ENCODE measurements at regions not wholly inside any gene's neighbourhood (a gene's known extent, or its start where the extent isn't known, plus 50 kb on each side); places are given as distances from the start of the nearest gene placed in this dataset.

DNA sequence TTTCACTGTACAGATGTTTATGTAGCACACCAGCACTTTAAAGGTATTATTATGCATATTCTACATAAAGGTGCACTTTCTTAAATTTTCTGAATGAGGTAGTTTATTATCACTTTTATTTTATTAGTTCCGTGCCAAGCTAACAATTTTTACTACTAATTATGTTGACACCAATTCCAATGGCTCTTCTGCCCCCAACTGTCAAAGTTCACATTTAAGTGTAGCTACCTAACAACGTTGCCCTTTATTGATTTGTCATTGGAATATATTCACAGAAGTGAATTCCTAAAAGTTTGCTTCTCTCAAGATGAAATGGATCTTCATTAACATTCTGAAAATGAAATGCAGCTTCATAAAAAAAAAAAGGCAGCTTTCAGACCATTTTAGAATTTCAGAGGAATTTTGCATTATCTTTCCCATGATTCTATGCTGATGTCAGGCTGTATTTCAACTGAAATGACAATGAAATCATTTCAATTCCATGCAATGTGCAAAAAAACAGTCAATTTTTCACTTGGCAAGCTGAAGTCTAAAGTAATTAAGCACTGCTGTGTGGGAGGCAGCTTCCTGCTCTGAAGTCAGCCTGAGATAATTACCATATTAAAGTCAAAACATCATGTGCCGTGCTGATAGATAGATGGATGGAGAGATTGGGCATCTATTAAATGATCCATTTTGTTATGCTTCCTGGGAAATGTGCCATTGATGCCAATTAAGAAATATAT, 229.2 kb downstream of the TTLL7 start:
- DNase-seq: no peak

DNA sequence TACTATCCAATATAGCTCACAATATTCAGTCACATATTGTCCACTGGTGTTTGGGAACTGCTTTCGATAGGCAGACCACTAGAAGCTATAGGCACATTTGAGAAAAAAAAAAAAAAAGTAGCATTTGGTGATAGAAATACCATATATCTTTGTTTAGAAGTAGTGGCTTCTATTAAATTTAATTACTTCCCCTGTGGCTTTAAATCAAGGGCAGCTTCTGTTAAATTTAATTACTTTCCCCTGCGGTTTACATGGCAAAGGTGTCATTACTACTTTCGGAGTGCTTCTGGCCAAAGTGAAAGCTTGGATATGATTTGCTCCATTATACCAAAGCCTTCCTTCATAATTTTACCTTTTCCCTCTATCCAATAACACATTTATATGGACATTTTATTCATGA, 229.9 kb downstream of the TTLL7 start:
- no peak for DNase-seq

DNA sequence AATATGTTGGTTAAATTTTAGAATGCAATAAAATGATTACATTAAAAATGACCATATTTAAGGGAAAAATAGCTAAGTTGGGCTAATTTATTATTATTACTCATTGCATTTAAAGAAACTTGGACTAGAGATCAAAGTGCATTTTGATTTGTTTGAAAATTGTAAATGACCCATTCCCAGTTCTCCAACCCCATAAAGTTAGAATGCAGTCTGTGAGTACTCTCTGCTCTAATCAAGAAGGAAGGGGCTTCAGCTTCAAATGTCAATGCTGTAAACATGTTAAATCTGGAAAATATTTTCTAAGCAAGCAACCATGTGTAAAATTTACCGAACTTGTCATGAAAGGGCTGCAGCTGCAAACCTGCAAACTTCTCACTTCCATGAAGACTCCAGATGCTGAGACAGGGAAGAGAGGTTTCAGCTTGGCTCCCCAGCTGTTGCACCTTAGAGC, 232.7 kb downstream of the TTLL7 start:
- DNase-seq: no peak

DNA sequence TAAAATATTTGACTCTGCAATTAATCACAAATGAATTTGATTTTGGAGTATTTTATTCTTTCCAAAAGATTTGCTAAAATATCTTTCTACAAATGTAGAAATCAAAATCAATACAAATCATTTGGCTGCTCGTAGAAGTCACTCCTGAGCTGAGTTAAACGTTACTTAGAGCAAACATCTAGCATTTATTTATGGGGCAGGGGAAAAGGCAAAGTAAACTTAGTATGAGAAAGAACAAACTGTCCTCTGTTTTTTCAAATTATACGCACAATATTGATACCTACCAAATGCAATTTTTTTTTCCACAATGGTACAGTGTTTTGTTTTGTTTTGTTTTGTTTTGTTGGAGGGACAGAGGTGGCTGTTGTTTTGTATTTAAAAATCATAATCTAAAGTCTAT, 233.8 kb downstream of the TTLL7 start:
- DNase-seq: no peak

DNA sequence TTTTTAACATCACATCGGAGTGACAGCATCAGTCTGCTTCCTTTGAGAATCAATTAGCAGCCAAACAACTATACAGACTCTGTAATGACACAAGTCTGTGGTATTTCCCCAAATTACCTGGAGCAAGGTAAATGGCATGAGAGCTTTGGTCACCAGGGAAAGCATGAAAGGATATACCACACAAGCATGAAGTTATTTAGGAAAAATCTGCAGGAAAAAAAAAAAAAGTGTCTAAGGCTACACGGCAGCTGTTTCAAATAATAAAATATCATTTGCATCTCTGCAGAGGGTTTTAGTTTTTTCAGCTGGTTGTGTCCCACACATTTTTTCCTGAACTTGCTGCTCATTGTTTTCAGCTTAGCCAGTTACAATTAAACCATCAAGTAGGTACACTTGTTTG, 234.7 kb downstream of the TTLL7 start:
- DNase-seq: no peak

DNA sequence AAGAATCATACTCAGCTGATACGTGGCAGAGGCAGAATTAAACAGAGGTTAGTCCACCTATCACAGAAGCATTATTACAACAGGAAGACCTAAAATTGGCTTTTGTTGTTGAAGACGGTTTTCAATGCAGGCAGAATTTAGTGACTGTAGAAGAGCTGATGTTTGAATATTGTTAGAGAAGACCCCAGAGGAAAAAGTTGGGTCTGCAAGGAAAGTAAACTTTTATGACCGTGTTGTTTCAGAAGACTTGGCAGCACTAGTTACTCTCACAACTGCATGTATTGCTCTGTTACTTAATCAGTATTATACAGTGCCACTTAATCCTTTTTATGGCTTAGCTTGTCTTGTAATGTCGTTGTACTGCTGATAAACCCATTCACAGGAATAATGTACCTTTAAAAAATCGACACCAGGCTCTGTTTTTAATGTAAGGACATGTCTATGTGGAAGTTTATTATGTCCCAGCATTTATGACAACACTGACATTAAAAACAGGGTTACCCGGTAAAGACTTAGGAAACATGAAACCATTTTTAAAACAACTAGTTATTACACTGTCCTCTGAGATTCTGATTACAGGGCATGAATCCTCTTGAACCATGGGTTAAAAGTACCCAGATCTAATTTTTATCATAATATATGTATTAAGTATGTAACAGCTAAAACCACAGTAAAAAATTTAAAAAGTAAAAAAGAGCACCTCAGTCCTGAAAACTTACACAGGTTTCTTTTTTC, 235.4 kb downstream of the TTLL7 start:
- DNase-seq: no peak

DNA sequence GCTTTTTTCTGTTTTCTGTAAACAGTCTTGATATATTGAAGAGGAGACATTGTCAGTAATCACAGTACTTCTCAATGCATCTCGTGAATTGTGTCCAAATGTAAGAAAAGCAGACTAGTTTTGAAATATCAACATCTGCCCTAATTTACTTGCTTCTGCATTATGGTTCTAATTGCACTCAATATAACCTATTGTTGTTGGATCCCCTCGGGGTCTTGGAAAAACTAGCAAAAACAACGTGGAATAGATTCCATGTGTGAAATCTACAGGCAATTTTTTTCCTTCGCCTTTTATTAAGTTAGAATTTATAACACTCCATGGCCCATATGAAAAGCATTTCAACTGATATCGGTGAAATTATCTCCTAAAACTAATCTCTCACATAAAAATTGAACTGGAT, 236.5 kb downstream of the TTLL7 start:
- DNase-seq: no peak

DNA sequence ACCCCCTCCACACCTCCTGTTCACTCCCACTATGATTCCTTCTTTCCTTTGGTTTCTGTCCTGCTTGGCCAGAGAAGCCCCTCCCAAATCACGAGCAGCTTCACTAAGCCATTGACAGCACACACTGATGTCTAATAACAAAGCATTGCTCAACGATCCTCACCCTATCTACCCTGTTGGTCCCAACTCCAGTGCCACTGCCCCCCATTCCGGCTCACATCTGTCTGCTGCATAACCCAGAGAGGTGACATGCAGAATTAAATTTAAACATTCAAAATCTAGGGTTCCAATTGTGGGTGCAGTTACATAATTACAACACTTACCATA, 236.9 kb downstream of the TTLL7 start:
- DNase-seq: no peak

DNA sequence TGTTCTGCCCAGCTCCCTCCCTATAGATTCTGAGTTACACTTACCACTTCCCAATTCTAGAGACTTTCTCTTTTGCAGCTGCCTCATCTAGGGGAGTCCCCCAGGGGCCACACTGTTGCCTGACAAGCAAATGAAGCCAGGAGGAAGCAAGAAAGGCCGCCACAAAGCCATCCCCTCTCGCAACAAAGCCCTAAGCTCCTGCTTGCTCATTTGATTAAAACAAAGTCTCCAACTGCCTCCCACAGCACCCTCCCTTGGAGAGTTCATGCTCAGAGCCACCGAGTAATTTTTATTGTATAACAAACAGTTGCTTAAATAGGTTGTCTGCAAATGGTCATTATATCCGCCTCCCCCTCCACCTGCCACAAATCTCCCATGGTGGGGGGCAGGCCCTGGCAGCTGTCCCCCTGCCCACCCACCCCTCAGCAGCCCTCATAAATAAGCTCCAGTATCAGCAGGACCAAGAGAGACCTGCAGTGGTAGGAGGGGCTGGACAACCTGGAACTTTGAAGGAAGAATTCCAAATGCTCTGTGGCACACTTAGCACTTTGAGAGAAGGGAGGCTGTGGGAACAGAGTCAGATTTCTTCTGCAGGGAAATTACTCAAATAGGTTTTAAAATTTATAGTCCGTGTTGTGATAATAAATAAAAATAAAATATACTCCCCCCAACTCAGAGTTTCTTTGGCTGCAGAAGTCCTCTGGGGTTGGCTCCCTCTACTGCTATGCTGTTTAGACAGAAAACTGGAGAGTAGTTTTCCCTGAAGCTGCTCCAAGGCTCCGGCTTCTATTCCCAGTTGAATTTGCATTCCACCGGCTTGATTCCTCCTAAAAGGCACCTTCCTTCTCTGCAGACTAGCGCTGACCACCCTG, 237.5 kb downstream of the TTLL7 start:
- peak; percentile 56 for DNase-seq

DNA sequence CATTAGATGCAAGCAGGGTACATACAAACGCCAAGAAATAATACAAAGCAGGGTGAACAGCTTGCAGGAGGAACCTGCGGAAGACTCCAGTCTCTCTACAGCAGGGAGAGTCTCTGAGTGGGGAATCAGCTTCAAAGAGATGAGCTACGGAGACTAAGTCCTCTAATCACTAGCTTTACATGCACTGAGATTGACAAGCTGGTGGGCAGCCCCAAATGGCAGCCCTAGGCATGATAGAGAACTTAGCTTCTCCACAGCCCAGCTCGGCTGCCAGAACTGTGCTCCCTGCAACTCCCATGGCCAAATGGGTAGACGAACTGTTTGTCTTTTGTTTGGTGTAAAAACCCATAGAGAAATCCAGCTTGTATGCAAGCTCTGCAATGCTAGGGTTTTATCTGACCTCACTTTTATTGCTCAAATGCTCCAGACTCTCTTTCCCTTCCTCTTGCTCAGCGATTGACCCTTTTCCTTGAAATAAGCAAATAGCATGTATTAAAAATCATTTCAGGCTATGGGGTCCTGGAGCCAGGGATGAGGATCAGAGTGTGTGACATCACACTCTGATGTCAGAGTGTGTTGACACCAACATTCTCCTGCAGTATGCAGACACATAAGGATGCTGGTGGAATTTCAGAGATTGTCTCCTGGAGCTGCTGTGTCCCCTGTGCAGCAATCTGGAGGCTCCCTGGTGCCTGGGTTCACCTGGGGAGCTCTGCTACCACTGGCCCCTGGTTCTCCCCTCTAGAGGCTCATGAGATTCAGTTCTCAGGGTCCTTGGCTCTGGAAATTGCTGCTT, 238.5 kb downstream of the TTLL7 start:
- no peak for DNase-seq

DNA sequence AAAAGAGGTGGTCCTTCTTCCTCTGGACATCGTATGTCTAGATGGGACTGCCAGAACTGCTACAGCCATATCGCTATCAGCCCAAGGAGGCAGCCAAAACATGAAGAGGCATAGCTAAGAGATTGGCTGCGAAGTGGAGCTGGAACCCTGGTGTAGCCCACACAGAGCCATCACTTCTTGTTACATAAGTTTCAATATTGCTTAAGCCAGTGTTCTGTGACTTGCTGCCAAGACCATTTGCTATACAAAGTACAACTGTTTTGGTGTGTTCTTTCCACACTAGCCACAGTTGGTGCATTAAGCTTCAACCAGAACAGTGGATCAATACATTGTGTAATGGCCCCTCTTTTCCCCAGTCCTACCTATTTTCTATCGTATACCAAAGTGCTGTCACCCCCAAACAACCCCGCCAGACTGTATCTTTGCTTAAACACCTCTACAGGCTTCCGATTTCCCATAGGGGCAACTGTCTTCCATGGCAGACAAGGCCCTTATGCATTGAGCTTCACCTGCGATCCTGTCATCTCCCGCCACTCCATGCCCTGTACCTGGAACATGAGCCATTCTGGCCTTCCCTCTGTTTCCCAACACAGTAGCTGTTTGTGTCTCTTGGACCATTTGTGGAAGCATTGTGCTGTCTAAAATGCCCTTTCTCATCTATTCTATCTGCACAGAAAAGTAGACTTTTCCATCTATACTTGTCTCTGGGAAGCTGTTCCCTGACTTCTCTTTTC, 241.8 kb downstream of the TTLL7 start:
- DNase-seq: no peak

DNA sequence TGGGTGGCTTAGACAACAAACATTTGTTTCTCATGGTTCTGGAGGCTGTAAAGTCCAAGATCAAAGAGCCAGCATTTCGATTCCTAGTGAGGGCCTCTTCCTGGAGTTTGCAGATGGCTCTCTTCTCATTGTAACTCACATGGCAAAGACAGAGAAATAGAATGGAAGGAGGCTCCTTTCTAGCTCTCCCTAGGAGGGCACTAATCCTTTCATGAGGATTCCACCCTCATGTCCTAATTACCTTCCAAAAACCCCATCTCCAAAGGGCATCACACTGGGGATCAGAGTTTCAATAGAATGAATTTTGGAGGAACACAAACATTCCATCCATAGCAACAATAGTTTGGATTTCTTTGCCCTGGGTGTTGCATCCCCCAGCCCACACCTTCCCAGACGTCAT, 247.3 kb downstream of the TTLL7 start:
- no peak for DNase-seq

DNA sequence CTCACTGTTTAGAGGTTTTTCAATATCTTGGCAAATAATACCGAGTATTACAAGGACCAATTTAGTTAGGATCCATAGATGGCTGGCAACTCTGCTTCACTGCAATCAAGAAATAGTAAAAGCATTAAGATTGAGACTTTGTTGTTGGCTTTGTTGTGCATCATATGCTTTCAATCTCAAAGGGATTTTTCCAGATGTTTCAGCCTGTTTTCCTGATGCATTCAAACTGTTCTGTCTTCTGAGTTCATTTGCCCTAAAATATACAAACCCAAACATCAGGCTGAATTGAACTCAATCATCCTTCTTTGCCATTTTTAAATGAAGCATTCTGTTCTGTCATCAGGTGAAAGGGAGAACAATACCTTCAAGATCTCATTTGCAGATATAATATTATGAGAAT, 248.7 kb downstream of the TTLL7 start:
- DNase-seq: no peak

DNA sequence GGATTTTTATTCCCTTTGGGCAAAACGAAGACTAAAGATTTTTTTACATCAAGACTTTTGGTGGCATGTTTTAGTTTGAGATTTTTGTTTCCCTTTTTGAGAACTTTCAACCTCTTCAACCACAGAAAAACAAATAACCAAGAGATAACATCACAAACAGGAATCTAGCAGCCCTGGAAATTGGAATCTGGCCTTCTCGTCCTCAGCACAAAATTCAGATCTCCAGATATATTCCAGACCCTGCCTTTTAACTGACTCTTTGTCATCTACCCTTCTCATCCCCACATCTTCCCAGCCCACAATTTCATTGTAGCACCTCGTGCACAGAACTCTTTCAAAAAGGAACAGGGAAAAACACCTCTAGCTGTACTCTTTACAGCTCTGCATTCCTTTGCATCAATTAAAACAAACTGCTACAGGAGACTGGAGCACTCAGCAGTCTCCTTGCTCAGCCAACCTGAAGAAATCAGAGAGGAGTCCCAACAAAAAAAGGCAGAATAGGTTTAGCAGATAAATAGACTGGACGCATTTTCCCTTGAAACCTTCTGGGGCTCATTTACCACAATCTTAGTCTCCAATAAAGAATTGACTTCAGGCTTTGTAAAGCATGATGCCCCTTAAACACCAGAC, 251.0 kb downstream of the TTLL7 start:
- DNase-seq: no peak

DNA sequence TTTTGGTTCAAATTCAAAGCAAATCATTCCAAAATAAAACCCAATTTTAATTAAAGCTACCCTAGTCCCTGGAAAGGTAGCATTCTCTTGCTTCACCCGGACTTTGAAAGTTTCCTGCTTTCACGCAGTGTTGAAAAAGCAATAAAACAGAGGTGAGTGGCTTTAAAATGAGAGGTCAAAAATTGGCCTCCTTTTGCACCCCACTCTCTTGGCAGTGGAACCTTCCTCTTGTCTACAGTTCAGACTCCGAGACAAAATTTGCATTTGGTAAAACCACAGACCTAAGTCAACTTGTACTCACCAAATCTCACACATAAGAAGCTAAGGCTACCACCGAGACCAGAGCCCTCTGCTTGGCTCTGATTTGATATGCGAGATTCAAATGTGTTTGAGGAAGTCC, 252.7 kb downstream of the TTLL7 start:
- no peak for DNase-seq

DNA sequence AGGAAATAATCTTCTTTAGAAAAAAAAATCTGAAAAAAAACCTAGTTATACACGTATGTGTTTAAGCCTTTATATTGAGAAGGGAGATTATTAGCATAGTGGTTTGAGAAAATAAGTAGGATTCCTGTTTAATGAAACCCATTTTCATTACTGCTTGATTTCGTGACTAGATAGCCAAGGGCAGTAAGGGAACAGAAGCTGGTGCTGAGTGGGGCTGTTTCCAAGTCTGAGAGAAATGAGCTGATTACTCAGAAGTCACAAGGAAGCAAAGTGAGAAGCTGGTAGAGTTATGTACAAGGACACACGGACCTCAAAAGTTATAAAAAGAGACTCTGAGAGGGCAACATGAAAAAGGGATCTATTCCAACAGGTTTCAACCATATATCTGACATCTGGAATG, 256.5 kb downstream of the TTLL7 start:
- DNase-seq: no peak

DNA sequence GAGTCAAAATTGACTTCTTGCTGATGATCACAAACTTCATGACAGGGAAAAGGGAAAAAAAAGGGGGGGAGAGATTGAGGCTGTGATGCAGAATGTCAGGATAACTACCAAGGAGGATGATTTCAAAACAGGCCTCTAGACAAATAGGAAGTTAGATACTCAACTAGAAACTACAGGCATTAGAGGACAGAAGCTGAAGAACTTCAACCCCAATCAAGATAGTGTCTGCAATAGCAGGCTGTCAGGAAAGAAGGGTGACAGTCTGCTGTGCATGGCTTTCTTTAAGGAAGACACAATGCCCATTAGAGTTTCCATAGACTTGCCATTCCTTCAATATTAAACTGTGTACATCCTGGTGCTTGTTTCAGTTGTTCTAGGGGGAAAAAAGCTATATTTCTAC, 257.2 kb downstream of the TTLL7 start:
- DNase-seq: no peak

DNA sequence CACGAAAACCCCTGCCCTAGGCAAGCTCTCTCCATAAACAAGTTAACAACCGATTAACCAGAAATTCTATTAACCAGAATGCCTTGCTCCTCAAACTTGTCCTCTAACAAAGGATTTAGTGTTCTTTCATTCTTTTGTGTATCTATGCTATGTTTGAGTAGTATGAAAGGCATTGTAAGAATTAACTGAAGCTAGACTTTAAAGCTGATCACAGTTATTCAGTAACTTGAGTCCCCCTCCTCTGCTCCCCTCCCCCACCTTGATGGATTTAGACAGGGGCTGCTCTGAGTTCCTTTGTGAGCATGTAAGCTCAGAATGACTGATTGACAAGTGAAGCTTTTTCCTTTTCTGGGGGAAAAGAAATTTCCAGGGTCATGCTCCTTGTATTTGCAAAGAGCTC, 257.6 kb downstream of the TTLL7 start:
- no peak for DNase-seq

DNA sequence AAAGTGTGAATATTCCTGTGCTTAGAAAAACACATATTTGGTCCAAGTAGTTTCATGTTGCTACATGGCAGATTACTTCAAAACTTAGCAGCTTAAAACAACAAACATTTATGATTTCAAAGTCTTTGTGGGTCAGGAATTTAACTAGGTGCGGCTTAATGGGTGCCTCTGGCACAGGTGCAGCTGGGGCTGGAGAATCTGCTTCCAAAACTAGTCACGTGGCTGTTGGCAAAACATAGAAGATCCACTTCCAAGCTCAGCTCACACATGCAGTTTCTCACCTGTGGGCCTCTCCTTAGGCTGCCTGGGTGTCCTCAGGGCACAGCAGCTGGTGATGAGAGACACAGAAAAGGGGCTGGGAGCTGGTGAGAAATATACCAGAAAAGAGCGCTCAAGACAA, 263.4 kb downstream of the TTLL7 start:
- no peak for DNase-seq

DNA sequence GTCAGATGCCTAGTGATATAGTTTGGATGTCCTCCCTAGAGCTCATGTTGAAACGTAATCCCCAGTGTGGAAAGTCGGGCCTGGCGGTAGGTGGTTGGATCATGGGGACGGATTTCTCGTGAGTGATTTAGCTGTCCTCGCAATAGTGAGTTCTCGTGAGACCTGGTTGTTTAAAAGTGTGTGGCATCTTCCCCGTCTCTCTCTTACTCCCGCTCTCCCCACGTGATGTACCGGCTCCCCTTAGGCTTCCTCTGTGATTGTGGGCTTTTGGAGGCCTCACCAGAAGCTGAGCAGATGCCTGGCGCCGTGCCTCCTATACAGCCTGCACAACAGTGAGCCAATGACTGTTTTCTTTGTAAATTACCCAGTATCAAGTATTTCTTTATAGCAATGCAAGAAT, 264.5 kb downstream of the TTLL7 start:
- no peak for DNase-seq

DNA sequence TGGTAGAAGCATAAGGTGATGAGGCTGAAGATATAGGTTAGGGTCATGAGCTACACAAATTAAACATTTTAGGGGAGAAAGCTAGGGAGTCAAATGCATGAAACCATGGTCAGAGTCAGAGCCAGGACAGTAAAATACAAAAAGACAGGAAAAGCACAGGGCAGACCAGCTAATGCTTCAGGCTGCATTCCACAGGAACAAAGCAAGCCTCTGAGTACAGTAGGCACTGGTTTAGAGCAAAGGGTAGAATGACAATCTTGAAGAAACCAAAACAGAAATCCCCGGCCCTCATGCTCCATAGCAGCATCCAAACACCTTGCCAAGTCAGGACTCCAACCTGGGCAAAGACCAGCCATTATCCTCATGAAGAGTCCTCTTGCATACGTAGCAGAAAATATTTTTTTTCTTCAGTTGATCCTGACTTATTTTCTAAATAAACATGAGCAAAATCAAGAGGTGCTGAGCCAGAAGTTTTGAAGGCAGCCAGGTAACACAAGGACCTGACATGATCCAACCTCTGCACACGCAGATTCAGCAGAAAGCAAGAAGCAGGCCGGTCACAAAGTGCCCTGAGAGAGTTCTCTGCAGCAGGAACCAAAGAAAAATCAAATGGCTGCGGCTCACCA, 273.1 kb downstream of the TTLL7 start:
- DNase-seq: no peak

Measured in CD4-positive, alpha-beta T cell treated with Interleukin-15 for 1 hour (primary cell).